ENCODE measurements at regions not wholly inside any gene's neighbourhood (a gene's known extent, or its start where the extent isn't known, plus 50 kb on each side); places are given as distances from the start of the nearest gene placed in this dataset.

- H3K4me3 ChIP-seq (ENCODE audit: low read depth, low read length), result no peak overlapping the region
These were observed 93.2 kb downstream of the TEX29 start for GRCh38 chr13:111413407-111414187.

DNA sequence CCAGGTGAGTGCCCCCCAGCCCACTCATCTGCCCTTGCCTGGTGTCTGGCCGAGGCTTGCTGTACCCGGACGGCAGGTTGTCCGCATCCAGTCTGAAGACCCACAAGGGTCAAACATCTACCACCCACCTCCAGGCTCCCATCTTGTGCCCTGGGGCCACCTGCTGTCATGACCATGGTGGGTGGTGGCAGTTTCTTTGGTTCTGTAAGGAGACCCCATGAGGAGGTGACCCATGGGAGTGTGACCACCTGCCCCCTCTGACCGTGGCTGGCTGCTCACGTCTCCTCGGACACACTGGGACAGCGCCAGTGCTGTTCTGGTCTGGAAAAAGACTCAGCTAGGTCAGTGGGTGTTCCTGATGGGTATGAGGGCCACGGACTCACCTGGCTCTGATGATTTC is 93.9 kb downstream of the TEX29 start:
- TF ChIP-seq CTCF (IDR thresholded peaks at IDR 0.05; ENCODE audit: borderline replicate concordance, insufficient read depth, low read depth, low read length), result no peak

More at GRCh38 chr13:111413407-111414187, 93.2 kb downstream of the TEX29 start:
- no peak for TF ChIP-seq CTCF (IDR thresholded peaks at IDR 0.05; ENCODE audit: borderline replicate concordance, insufficient read depth, low read depth, low read length)

GRCh38 chr13:111415246-111415645 is 94.8 kb downstream of the TEX29 start:
- H3K4me3 ChIP-seq (ENCODE audit: low read depth, low read length), result no peak overlapping the region
- TF ChIP-seq CTCF (IDR thresholded peaks at IDR 0.05; ENCODE audit: borderline replicate concordance, insufficient read depth, low read depth, low read length), result no peak

More for the DNA sequence above, 93.9 kb downstream of the TEX29 start:
- no peak overlapping the region for H3K4me3 ChIP-seq (ENCODE audit: low read depth, low read length)

DNA sequence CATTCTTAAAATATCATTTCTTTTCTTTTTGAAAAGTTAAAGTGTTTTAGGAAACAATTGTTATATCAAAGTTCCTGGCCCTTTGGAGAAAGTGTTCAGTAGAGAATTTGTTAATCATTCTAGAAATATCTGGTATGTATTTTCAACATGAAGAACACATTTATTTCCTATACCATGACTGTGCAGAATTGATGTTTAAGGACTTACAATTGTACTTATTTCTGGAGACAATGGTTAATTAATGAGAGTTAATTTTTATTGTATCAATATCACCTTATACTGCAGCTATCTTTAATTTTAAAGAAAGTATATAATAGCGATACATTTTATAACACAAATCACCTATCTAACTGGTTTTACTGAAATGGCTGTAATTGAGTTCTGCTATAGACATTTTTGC is 95.3 kb downstream of the TEX29 start:
- no peak overlapping the region for H3K4me3 ChIP-seq (ENCODE audit: low read depth, low read length)
- TF ChIP-seq CTCF (IDR thresholded peaks at IDR 0.05; ENCODE audit: borderline replicate concordance, insufficient read depth, low read depth, low read length), result no peak

GRCh38 chr13:111418101-111418500 is 97.7 kb downstream of the TEX29 start:
- no peak for TF ChIP-seq CTCF (IDR thresholded peaks at IDR 0.05; ENCODE audit: borderline replicate concordance, insufficient read depth, low read depth, low read length)
- H3K4me3 ChIP-seq (ENCODE audit: low read depth, low read length), result no peak overlapping the region

- no peak for TF ChIP-seq CTCF (IDR thresholded peaks at IDR 0.05; ENCODE audit: borderline replicate concordance, insufficient read depth, low read depth, low read length)
- no peak overlapping the region for H3K4me3 ChIP-seq (ENCODE audit: low read depth, low read length)
These were observed 99.9 kb downstream of the TEX29 start for GRCh38 chr13:111420113-111420876.
